Mucosa of stomach (tissue), 1 donor: ENCODE measurements at regions not wholly inside any gene's neighbourhood (a gene's known extent, or its start where the extent isn't known, plus 50 kb on each side); places are given as distances from the start of the nearest gene placed in this dataset.

Source experiments
- H3K27me3 ChIP-seq: one replicate; pipeline ENCODE4 v1.7.0; 2013; ENCODE audit warnings: mild to moderate bottlenecking, low read length; ENCODE audit not compliant: control insufficient read depth, insufficient read depth
- H3K36me3 ChIP-seq: one replicate; pipeline ENCODE4 v1.7.0; 2013; ENCODE audit warnings: low read length; ENCODE audit not compliant: control insufficient read depth, insufficient read depth
- H3K4me1 ChIP-seq: one replicate; pipeline ENCODE4 v1.7.0; 2013; ENCODE audit warnings: mild to moderate bottlenecking, low read length; ENCODE audit not compliant: control insufficient read depth, insufficient read depth
- H3K4me3 ChIP-seq: one replicate; pipeline ENCODE4 v1.7.0; 2013; ENCODE audit warnings: low read length
- H3K9ac ChIP-seq: one replicate; pipeline ENCODE4 v1.7.0; 2013; ENCODE audit warnings: mild to moderate bottlenecking, low read length, moderate library complexity
- H3K9me3 ChIP-seq: one replicate; pipeline ENCODE4 v1.7.0; 2013; ENCODE audit warnings: mild to moderate bottlenecking, low read length, moderate library complexity; ENCODE audit not compliant: control insufficient read depth
- donor health status: Pancreatic carcinoma.

DNA sequence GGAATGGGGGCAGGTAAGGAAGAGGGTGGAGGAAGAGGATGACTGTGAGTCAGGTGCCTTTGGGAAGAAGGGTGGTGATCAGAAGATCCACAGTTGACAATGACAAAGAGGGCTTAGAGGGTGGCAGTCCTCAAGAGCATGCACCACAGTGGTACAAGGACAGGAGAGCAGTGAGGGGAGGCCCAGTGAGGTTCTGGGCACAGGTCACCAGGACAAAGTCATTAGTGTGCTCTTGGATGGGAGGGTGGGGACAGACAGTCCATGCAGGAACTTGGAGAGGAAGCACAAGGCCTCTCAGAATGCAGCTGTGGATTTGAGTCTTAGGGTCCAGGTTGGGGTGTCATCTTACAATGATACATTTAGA, 75.1 kb downstream of the RHOU start:
- Histone ChIP-seq H3K27me3 (no peaks in the 10 kb centered on the region), H3K36me3 (no peaks in the 10 kb centered on the region), H3K4me1 (peaks cover 28% of the 10 kb centered on the region), H3K9ac (no peak overlapping the region), H3K9me3 (no peaks in the 10 kb centered on the region), H3K4me3 (no peak overlapping the region)

DNA sequence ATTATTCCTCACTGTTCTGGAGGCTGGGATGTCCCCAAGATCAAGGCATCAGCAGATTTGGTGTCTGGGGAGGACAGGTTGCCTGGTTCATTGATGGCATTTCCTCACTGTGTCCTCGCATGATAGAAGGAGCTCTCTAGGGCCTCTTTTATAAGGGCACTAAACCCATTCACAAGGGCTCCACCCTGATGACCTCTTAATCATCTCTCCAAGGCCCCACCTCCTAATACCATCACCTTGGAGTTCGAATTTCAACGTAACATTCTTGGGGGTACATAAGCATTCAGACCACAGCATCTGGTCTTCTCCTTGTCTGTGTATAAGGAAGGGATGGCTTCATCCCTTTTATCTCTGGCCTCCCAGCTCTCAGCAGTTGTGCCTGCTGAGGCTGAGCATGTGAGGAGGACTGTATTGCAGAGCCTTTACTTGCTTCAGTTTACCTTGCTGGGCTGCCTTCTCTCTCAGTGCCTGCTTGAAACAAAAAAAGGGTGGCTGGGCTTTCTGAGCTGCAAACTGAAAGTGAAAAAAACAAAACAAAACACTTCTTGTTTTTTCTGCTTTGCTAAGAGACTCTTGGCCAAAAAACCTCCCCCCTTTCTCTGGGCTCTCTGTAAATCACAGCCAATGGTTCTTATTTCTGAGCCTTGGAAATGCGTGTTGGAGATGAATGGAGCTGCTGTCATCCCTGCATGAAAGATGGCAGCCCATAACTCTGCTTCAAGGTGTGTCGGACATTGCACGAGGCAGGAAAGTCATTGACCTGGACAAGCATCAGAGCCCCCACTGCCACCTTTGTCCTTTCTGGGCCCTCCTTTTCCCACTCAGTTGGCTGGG, 75.8 kb downstream of the RHOU start:
- Histone ChIP-seq H3K9ac (no peak overlapping the region), H3K36me3 (no peaks in the 10 kb centered on the region), H3K4me1 (peaks cover 28% of the 10 kb centered on the region), H3K27me3 (no peaks in the 10 kb centered on the region), H3K4me3 (no peak overlapping the region), H3K9me3 (no peaks in the 10 kb centered on the region)

DNA sequence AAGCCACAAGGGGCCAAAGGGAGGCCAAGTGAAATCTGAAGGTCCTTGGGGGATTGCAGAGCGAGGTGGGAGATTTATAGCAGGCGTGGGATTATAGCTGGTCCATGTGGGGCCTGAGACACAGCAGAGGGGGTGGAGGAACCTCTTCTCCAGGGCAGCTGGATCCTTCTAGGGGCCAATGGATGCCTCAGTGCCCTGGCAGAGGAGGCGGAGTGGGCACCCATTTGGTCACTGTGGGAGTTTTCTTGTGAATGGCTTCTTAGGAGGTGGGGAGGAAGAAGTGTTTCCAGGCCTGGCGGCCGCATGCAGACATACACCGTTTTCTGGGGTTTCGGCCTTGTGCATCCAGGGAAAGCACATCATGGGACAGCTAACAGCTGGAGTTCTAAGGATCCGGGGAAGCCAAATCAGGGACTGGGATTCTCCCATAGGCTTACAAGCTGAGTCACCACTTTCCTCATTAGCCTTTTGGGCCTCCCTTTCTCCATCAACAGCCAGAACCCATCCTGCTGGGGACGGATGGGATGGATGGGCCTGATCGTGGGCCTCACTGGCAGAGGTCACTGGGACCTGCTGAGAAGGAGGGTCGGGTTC, 76.5 kb downstream of the RHOU start:
- H3K9ac ChIP-seq = no peak overlapping the region
- H3K9me3 ChIP-seq = no peaks in the 10 kb centered on the region
- no peaks in the 10 kb centered on the region for H3K27me3 ChIP-seq
- no peak overlapping the region for H3K4me3 ChIP-seq
- H3K4me1 ChIP-seq = peaks cover 28% of the 10 kb centered on the region
- no peaks in the 10 kb centered on the region for H3K36me3 ChIP-seq

DNA sequence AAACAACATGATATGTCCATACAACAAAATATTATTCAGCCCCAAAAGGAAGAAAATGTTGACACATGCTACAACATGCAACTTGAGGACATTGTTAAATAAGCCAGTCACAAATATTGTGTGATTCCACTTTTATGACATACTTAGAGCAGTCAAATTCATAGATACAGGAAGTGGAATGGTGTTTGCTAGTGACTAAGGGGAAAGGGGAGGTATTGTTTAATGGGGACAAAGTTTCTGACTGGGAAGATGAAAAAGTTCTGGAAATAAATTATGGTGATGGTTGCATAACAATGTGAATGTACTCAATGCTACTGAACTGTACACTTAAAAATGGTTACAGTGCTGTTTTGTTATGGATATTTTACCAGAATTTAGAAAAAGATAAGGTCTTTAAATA, 77.7 kb downstream of the RHOU start:
- peaks cover 28% of the 10 kb centered on the region for H3K4me1 ChIP-seq
- no peak overlapping the region for H3K9ac ChIP-seq
- H3K9me3 ChIP-seq = no peaks in the 10 kb centered on the region
- H3K4me3 ChIP-seq = no peak overlapping the region
- no peaks in the 10 kb centered on the region for H3K36me3 ChIP-seq
- H3K27me3 ChIP-seq = no peaks in the 10 kb centered on the region

DNA sequence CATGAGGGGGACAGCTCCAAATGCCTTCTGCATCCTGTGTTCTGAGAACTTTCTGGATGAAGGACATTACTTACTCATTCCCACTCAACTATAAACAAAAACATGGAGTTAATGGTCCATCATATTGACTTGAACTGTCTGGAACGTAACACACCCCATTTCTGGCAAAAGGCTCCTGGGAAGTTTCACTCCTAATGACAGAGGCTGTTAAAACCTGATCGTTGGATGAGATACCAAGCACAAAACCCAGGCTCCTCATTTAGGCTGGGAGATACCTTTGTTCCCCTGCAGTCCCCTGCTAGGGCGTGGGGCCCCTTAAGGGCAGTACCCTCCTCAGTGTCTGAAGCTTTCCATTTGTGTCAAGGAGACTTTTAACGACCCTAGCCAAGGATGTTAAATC, 78.9 kb downstream of the RHOU start:
- no peaks in the 10 kb centered on the region for H3K36me3 ChIP-seq
- peaks cover 24% of the 10 kb centered on the region for H3K4me1 ChIP-seq
- no peak overlapping the region for H3K9ac ChIP-seq
- no peaks in the 10 kb centered on the region for H3K9me3 ChIP-seq
- no peak overlapping the region for H3K4me3 ChIP-seq
- no peaks in the 10 kb centered on the region for H3K27me3 ChIP-seq

DNA sequence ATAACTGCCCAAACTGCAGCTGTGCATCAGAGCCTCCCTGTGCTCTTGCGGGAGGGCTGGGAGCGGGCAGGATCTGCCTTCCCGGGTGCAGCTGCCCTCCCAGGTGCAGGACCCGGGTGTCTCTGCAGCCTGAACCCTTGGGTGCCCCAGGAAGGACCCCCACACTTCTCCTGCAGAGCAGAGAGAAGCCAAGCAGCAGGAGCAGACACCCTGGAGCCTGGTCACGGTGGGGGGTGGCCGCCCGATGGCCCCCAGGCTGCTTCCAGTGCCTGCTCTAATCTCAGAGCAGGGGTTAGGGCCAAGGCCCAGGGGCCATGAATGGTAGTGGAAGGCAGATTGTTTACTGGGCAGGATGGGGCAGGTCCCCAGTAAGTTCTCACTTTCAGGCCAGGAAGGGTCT, 83.0 kb downstream of the RHOU start:
- H3K9ac ChIP-seq = no peak overlapping the region
- H3K9me3 ChIP-seq = no peaks in the 10 kb centered on the region
- H3K36me3 ChIP-seq = no peaks in the 10 kb centered on the region
- H3K27me3 ChIP-seq = no peaks in the 10 kb centered on the region
- peaks cover 6% of the 10 kb centered on the region for H3K4me1 ChIP-seq
- no peak overlapping the region for H3K4me3 ChIP-seq

DNA sequence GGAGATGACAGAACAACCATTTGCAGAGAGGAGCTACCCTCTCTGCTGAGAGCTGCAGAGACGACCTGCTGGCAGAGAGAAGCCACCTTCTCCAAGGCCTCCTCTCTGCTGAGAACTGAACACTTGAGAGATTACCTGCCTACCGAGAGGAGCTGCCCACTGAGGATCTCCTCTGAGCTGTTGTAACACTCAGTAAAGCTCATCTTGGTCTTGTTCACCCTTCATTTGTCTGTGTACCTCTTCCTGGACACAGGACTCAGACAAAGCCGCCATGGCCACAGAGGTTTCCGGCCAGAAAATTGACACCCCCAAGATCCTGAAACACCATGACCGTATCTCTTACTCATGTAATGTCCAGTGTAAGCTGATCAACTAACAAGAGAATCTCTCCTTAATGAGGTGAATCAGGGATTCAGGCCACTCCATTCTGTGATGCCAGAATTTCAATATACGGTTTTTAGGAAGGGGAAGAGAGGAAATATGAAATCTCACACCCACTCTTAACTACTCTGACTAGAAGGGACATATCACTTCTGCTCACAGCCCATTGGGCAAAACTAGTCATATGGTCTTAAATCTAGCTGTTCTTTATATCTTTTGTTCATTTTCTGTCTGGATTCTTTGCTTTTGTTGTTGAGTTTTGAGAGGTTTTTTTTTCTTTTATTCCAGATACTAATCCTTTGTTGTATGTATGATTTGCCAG, 83.8 kb downstream of the RHOU start:
- H3K9ac ChIP-seq = no peak overlapping the region
- peaks cover 6% of the 10 kb centered on the region for H3K4me1 ChIP-seq
- no peak overlapping the region for H3K4me3 ChIP-seq
- H3K27me3 ChIP-seq = no peaks in the 10 kb centered on the region
- no peaks in the 10 kb centered on the region for H3K36me3 ChIP-seq
- H3K9me3 ChIP-seq = no peaks in the 10 kb centered on the region

DNA sequence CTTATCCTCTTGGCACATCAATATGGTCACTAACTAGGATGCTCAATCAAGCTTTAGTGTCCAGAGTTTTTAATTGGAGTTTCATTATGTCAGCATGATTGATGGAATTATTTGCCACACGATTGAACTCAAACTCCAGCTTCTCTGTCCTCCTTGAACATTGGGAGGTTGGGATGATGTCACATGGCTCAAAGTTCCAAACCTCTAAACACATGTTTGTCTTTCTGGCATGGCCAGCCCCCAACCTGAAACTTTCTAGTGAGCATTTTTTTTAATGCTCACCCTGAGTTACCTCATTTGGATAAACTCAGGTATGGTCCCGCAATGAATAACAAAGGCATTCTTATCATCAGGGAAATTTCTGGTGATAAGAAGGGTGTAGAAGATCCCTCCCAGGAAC, 86.0 kb downstream of the RHOU start:
- no peaks in the 10 kb centered on the region for H3K36me3 ChIP-seq
- no peak overlapping the region for H3K9ac ChIP-seq
- peaks cover 12% of the 10 kb centered on the region for H3K4me1 ChIP-seq
- no peaks in the 10 kb centered on the region for H3K9me3 ChIP-seq
- H3K27me3 ChIP-seq = no peaks in the 10 kb centered on the region
- no peak overlapping the region for H3K4me3 ChIP-seq

DNA sequence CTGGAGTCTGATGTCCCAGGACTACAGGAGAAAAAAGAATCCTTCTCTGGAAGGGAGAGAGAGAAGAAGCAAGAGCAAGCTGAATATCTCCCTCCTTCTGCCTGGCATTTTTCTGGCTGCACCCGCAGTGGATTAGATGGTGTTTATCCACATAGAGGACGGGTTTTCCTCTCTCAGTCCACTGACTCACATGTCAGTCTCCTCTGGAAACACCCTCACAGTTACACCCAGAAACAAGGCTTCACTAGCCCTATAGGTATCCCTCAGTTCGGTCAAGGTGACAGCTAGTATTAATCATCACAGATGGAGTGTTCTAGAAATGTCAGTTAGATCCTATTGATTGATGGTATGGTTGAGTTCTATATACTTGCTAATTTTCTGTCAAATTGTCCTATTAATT, 87.9 kb downstream of the RHOU start:
- H3K9me3 ChIP-seq = no peaks in the 10 kb centered on the region
- no peaks in the 10 kb centered on the region for H3K36me3 ChIP-seq
- no peak overlapping the region for H3K4me3 ChIP-seq
- H3K27me3 ChIP-seq = no peaks in the 10 kb centered on the region
- H3K9ac ChIP-seq = no peak overlapping the region
- peaks cover 14% of the 10 kb centered on the region for H3K4me1 ChIP-seq

DNA sequence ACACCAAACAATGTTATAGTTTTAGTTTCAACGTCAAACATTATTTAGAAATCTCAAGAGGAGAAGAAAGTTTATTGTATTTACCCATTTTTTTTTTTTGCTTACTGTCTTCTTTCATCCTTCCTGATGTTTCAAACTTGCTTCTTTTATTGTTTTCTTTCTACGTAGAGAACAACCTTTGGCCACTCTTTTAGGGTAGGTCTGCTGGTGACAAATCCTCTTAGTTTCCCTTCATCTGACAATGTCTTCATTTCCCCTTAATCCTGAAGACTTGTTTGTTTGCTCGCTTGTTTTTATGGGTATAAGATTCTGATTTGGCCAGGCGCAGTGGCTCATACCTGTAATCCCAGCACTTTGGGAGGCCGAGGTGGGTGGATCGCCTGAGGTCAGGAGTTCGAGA, 89.1 kb downstream of the RHOU start:
- no peaks in the 10 kb centered on the region for H3K27me3 ChIP-seq
- no peaks in the 10 kb centered on the region for H3K36me3 ChIP-seq
- H3K9ac ChIP-seq = no peak overlapping the region
- H3K4me3 ChIP-seq = no peak overlapping the region
- peaks cover 14% of the 10 kb centered on the region for H3K4me1 ChIP-seq
- H3K9me3 ChIP-seq = no peaks in the 10 kb centered on the region

DNA sequence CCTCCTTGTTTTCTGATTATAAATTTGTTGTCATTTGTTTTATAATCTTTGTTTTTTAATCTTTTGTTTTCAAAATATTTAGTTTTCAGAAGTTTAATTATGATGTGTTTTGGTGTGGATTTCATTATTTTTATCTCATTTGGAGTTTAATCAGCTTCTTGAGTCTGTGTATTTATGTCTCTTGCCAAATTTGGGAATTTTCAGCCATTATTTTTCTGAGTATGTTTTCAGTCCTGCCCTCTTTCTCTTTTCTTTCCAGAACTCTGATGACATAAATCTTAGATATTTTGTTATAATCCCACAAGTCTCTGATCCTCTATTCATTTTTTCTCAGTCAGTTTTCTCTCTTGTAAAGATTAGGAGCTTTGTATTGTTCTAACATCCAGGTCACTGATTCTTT, 89.8 kb downstream of the RHOU start:
- H3K36me3 ChIP-seq = no peaks in the 10 kb centered on the region
- no peak overlapping the region for H3K4me3 ChIP-seq
- no peaks in the 10 kb centered on the region for H3K9me3 ChIP-seq
- no peak overlapping the region for H3K9ac ChIP-seq
- no peaks in the 10 kb centered on the region for H3K27me3 ChIP-seq
- H3K4me1 ChIP-seq = peaks cover 19% of the 10 kb centered on the region

DNA sequence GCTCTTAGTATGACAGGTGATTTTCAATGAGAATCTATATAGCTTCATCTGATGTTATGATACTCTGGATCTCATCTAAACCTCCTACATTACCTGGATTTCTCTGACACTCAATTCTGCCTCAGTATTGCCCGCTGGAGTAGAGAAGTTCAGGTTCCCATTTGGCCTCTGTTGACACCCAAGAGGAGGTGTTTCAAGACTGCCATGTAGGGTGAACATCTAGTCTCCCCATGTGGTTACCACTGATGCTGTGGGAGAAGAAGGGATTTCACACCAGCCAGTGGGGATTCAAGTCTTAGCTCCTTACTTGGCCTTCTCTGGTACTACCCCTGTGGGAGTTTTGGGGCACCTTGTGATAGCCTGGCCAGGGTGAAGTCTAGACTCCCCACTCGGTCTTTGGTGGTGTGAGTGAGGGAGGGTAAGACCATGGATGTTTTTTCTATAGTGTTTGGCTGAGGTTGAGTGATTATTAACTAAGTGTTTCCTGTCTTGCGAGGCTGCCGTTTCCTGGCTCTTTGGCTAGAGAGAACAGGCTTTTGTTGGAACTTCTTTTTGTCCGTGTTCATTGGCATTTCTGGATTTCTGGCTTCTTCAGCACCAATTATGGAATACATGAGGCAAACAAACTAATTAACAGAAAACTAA, 90.7 kb downstream of the RHOU start:
- no peaks in the 10 kb centered on the region for H3K27me3 ChIP-seq
- H3K4me1 ChIP-seq = peaks cover 28% of the 10 kb centered on the region
- no peaks in the 10 kb centered on the region for H3K36me3 ChIP-seq
- H3K9ac ChIP-seq = no peak overlapping the region
- H3K4me3 ChIP-seq = no peak overlapping the region
- no peaks in the 10 kb centered on the region for H3K9me3 ChIP-seq
